ENCODE measurements at regions not wholly inside any gene's neighbourhood (a gene's known extent, or its start where the extent isn't known, plus 50 kb on each side); places are given as distances from the start of the nearest gene placed in this dataset.
A peak's percentile ranks its signal among the peaks of the same experiment; 100 is the strongest.

DNA sequence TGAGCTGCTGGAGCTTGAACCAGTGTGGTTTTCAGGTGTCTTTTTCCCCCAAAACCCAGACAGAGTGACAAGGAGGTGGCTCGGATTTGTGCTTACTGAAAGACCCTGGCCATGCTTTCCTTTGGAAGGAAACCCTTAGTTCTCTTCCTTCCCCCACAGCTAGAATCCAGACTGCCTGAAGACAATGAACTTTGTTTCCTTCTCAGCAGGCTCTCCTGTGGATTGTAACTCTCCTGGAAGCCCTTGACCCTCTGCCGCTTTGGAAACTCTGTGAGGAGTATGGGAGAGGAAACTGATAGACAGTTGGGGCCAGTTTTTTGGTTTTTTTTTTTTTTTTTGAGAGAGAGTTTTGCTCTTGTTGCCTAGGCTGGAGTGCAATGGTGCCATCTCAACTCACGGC is 62.1 kb upstream of the SESN3 start:
- Histone ChIP-seq H3K79me2 (ENCODE audit: insufficient read depth, low read length) (no peaks in the 10 kb centered on the region), H2BK12ac (ENCODE audit: insufficient read length, low read depth, low read length) (no peak overlapping the region), H3K4ac (ENCODE audit: low read depth, low read length) (no peak overlapping the region), H3K23me2 (ENCODE audit: insufficient read length, low read depth, low read length, poor library complexity, severe bottlenecking) (no peaks in the 10 kb centered on the region), H4K5ac (ENCODE audit: insufficient read length, low read depth, low read length) (no peak overlapping the region), H3K9ac (ENCODE audit: extremely low read depth, insufficient read length, low read length) (no peak overlapping the region), H3K4me1 (ENCODE audit: insufficient read depth, low read length) (peaks cover 8% of the 10 kb centered on the region; the same call in 1 of the 2 replicates), H4K20me1 (ENCODE audit: control insufficient read depth, insufficient read depth, insufficient read length) (no peaks in the 10 kb centered on the region), H2BK5ac (ENCODE audit: insufficient read length, low read length) (no peak overlapping the region), H3K9me3 (ENCODE audit: control insufficient read depth, low read depth, low read length) (no peaks in the 10 kb centered on the region), H3T11ph (ENCODE audit: low read length) (no peak overlapping the region), H3K27me3 (ENCODE audit: insufficient read depth, low read length) (no peaks in the 10 kb centered on the region), H4K91ac (ENCODE audit: insufficient read length, low read depth, low read length) (no peak overlapping the region), H3K56ac (ENCODE audit: insufficient read length, low read depth, low read length) (no peak overlapping the region), H3K79me1 (ENCODE audit: insufficient read depth, low read depth, low read length, poor library complexity, severe bottlenecking) (no peaks in the 10 kb centered on the region), H3K18ac (ENCODE audit: insufficient read length, low read depth, low read length) (no peak overlapping the region), H3K23ac (ENCODE audit: insufficient read length, low read depth, low read length) (no peak overlapping the region), H2BK15ac (ENCODE audit: low read depth, low read length) (no peak overlapping the region), H4K8ac (replicated peaks; ENCODE audit: insufficient read length, low read depth, low read length) (no peak overlapping the region), H2BK120ac (ENCODE audit: low read depth, low read length, poor library complexity, severe bottlenecking) (no peak overlapping the region), H2BK20ac (ENCODE audit: low read depth, low read length, poor library complexity, severe bottlenecking) (no peak overlapping the region), H3K14ac (ENCODE audit: insufficient read depth, low read length) (no peak overlapping the region), H3K27ac (ENCODE audit: insufficient read length, low read depth, low read length) (no peak overlapping the region), H2AFZ (ENCODE audit: low read length) (no peak overlapping the region), H2AK5ac (ENCODE audit: insufficient read length, low read length) (no peak overlapping the region), H3K4me2 (ENCODE audit: insufficient read depth, insufficient read length, low read length) (no peak overlapping the region)
- Mint-ChIP-seq H3K9me3 (no peaks in the 10 kb centered on the region), H3K4me3 (no peak overlapping the region), H3K36me3 (ENCODE audit: insufficient read depth in 1 of 3, low read depth in 3 of 3) (no peaks in the 10 kb centered on the region), H3K27ac (peak overlapping the region in 2 of 3 experiments; percentile 9 to 66; a peak in 4 of 7 replicates), H3K27me3 (ENCODE audit: low read depth) (no peaks in the 10 kb centered on the region), H3K4me1 (peaks cover 59 to 63% of the 10 kb centered on the region in 2 experiments)
- no CpG with 5 or more reads among the region's 3 CpGs for WGBS (ENCODE audit: extremely low coverage, insufficient read length, low lambda C conversion rate)
- TF ChIP-seq, protein P1, sequence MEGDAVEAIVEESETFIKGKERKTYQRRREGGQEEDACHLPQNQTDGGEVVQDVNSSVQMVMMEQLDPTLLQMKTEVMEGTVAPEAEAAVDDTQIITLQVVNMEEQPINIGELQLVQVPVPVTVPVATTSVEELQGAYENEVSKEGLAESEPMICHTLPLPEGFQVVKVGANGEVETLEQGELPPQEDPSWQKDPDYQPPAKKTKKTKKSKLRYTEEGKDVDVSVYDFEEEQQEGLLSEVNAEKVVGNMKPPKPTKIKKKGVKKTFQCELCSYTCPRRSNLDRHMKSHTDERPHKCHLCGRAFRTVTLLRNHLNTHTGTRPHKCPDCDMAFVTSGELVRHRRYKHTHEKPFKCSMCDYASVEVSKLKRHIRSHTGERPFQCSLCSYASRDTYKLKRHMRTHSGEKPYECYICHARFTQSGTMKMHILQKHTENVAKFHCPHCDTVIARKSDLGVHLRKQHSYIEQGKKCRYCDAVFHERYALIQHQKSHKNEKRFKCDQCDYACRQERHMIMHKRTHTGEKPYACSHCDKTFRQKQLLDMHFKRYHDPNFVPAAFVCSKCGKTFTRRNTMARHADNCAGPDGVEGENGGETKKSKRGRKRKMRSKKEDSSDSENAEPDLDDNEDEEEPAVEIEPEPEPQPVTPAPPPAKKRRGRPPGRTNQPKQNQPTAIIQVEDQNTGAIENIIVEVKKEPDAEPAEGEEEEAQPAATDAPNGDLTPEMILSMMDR (conservative IDR thresholded peaks at IDR 0.05), result no peak
- DNase-seq, result no peak
